ENCODE measurements at regions not wholly inside any gene's neighbourhood (a gene's known extent, or its start where the extent isn't known, plus 50 kb on each side); places are given as distances from the start of the nearest gene placed in this dataset.

GRCh38 chr4:141511055-141511454 is 125.3 kb upstream of the IL15 start:
- TF ChIP-seq EZH2 (IDR thresholded peaks at IDR 0.05; ENCODE audit: low read depth) (no peak), CTCF (conservative IDR thresholded peaks at IDR 0.05) (no peak)
